ENCODE measurements at regions not wholly inside any gene's neighbourhood (a gene's known extent, or its start where the extent isn't known, plus 50 kb on each side); places are given as distances from the start of the nearest gene placed in this dataset.

DNA sequence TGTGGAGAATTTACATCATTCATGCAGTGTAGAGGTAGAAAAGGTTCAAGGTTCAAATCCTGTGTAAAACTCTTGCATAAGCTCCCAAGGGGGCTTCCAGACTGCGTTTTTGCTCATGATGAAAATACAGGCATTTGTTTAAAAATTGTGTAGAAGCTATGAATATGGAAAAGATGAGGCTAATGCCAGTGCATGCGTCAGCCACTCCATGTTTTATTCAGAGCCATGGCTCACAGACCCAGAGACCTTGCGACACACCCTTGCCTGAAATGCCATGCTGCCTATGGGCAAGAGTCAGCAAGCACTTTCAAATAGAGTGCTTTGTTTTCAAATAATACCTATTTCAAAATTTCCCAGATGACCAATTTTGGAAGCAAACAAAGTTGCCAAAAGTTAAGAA lies 262.3 kb downstream of the TRIB2 start:
- Histone ChIP-seq H2AFZ (ENCODE audit: low read depth, low read length) (no peak overlapping the region), H3K9ac (ENCODE audit: insufficient read depth in 1 of 2, low read depth in 2 of 2, low read length in 2 of 2) (no peak overlapping the region), H3K79me2 (ENCODE audit: control insufficient read depth, insufficient read depth, low read length) (no peaks in the 10 kb centered on the region), H4K20me1 (replicated peaks; ENCODE audit: control insufficient read depth, insufficient read depth, low read length) (no peaks in the 10 kb centered on the region), H3K4me1 (replicated peaks in 1 of 2; ENCODE audit: control insufficient read depth in 2 of 2, insufficient read depth in 2 of 2, low read length in 2 of 2) (no peaks in the 10 kb centered on the region; a peak in 1 of 5 replicates), H3K4me2 (ENCODE audit: insufficient read depth, low read length) (no peak overlapping the region), H3K27me3 (ENCODE audit: control insufficient read depth in 2 of 2, insufficient read depth in 2 of 2, low read length in 2 of 2) (no peaks in the 10 kb centered on the region), H3K9me3 (replicated peaks; ENCODE audit: control insufficient read depth, insufficient read depth, low read depth, low read length) (no peaks in the 10 kb centered on the region), H3K9me1 (ENCODE audit: control insufficient read depth, insufficient read depth, low read length) (no peaks in the 10 kb centered on the region), H3K36me3 (ENCODE audit: control insufficient read depth, insufficient read depth, low read length) (no peaks in the 10 kb centered on the region), H3K27ac (ENCODE audit: extremely low read depth, low read depth, low read length) (no peak overlapping the region), H3K4me3 (no peak overlapping the region)
- BruUV-seq (replicated peaks) = no TSS peak
- in situ Hi-C loops (cut with MboI) (no loop called here), intact Hi-C loops (cut with micrococcal nuclease) (no loop called here)
- 69% methylated on average over 3 of the region's 3 CpGs for WGBS (ENCODE audit: insufficient coverage, low coverage, missing lambda C conversion rate)
- no peak for FAIRE-seq
- CTCF ChIA-PET (ENCODE audit: low intra/inter-chr PET ratio) = no interaction called here
- TF ChIP-seq CEBPB (tag; IDR thresholded peaks at IDR 0.05) (no peak), IFI16 (CRISPR knock-in tag; IDR thresholded peaks at IDR 0.05) (no peak), ZNF212 (CRISPR knock-in tag; IDR thresholded peaks at IDR 0.05) (no peak), ZBTB8A (IDR thresholded peaks at IDR 0.05; ENCODE audit: partially characterized antibody) (no peak), ZBTB7A (IDR thresholded peaks at IDR 0.05; ENCODE audit: borderline replicate concordance, control insufficient read depth, low read depth, low read length) (no peak), ZNF184 (CRISPR knock-in tag; IDR thresholded peaks at IDR 0.05) (no peak), CCAR2 (IDR thresholded peaks at IDR 0.05; ENCODE audit: low read depth, low read length) (no peak), CCNT2 (IDR thresholded peaks at IDR 0.05; ENCODE audit: borderline replicate concordance, extremely low read depth, insufficient read length, low read depth, low read length) (no peak), L3MBTL2 (IDR thresholded peaks at IDR 0.05) (no peak), GTF2F1 (IDR thresholded peaks at IDR 0.05; ENCODE audit: low read depth, low read length) (no peak), ZKSCAN3 (CRISPR knock-in tag; IDR thresholded peaks at IDR 0.05) (no peak), ELF1 (tag; IDR thresholded peaks at IDR 0.05) (no peak), IRF9 (tag; IDR thresholded peaks at IDR 0.05) (no peak)
- TF ChIP-seq, protein P1, sequence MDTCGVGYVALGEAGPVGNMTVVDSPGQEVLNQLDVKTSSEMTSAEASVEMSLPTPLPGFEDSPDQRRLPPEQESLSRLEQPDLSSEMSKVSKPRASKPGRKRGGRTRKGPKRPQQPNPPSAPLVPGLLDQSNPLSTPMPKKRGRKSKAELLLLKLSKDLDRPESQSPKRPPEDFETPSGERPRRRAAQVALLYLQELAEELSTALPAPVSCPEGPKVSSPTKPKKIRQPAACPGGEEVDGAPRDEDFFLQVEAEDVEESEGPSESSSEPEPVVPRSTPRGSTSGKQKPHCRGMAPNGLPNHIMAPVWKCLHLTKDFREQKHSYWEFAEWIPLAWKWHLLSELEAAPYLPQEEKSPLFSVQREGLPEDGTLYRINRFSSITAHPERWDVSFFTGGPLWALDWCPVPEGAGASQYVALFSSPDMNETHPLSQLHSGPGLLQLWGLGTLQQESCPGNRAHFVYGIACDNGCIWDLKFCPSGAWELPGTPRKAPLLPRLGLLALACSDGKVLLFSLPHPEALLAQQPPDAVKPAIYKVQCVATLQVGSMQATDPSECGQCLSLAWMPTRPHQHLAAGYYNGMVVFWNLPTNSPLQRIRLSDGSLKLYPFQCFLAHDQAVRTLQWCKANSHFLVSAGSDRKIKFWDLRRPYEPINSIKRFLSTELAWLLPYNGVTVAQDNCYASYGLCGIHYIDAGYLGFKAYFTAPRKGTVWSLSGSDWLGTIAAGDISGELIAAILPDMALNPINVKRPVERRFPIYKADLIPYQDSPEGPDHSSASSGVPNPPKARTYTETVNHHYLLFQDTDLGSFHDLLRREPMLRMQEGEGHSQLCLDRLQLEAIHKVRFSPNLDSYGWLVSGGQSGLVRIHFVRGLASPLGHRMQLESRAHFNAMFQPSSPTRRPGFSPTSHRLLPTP (IDR thresholded peaks at IDR 0.05; ENCODE audit: borderline replicate concordance, extremely low read depth, insufficient read length) = no peak
- POLR2A ChIA-PET = interaction anchor here (0.6 kb wide), 1 partner anchor 13 kb away, joined by 4 read pairs; no protein-coding TSS in a partner anchor
- ATAC-seq = no peak
- DNase-seq (ENCODE audit: extremely low read depth in 1 of 4, low spot score in 3 of 4) = no peak
